Panc1 (cell line): ENCODE measurements at regions not wholly inside any gene's neighbourhood (a gene's known extent, or its start where the extent isn't known, plus 50 kb on each side); places are given as distances from the start of the nearest gene placed in this dataset.

Experiments
- CTCF ChIP-seq: fragments of 450-650 bp; IDR thresholded peaks from 2 replicates; pipeline ENCODE4 v1.5.1; 2017; ENCODE audit warnings: mild to moderate bottlenecking
- TF ChIP-seq, protein P1 (sequence below), 2 experiments: IDR thresholded peaks; 2 replicates each; pipeline ENCODE4 v1.6.1; 2011 to 2012; ENCODE audit warnings: low read depth in 2 of 2, control low read depth in 1 of 2, low read length in 1 of 2, mild to moderate bottlenecking in 1 of 2, moderate library complexity in 1 of 2; ENCODE audit not compliant: insufficient read depth in 1 of 2

- no peak for TF ChIP-seq CTCF
- TF ChIP-seq, protein P1, sequence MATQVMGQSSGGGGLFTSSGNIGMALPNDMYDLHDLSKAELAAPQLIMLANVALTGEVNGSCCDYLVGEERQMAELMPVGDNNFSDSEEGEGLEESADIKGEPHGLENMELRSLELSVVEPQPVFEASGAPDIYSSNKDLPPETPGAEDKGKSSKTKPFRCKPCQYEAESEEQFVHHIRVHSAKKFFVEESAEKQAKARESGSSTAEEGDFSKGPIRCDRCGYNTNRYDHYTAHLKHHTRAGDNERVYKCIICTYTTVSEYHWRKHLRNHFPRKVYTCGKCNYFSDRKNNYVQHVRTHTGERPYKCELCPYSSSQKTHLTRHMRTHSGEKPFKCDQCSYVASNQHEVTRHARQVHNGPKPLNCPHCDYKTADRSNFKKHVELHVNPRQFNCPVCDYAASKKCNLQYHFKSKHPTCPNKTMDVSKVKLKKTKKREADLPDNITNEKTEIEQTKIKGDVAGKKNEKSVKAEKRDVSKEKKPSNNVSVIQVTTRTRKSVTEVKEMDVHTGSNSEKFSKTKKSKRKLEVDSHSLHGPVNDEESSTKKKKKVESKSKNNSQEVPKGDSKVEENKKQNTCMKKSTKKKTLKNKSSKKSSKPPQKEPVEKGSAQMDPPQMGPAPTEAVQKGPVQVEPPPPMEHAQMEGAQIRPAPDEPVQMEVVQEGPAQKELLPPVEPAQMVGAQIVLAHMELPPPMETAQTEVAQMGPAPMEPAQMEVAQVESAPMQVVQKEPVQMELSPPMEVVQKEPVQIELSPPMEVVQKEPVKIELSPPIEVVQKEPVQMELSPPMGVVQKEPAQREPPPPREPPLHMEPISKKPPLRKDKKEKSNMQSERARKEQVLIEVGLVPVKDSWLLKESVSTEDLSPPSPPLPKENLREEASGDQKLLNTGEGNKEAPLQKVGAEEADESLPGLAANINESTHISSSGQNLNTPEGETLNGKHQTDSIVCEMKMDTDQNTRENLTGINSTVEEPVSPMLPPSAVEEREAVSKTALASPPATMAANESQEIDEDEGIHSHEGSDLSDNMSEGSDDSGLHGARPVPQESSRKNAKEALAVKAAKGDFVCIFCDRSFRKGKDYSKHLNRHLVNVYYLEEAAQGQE (IDR thresholded peaks at IDR 0.05; ENCODE audit: insufficient read depth in 1 of 2, low read depth in 2 of 2, low read length in 1 of 2): no peak
Measured at GRCh38 chr22:27490080-27490479, 311.5 kb downstream of the MN1 start.
